GM12872 (cell line): ENCODE measurements at regions not wholly inside any gene's neighbourhood (a gene's known extent, or its start where the extent isn't known, plus 50 kb on each side); places are given as distances from the start of the nearest gene placed in this dataset.

Source experiments
- TF ChIP-seq, protein P1 (sequence below): IDR thresholded peaks from 3 replicates; pipeline ENCODE4 v1.5.1; 2011; ENCODE audit warnings: low read depth, mild to moderate bottlenecking, low read length, moderate library complexity; ENCODE audit not compliant: insufficient read depth

DNA sequence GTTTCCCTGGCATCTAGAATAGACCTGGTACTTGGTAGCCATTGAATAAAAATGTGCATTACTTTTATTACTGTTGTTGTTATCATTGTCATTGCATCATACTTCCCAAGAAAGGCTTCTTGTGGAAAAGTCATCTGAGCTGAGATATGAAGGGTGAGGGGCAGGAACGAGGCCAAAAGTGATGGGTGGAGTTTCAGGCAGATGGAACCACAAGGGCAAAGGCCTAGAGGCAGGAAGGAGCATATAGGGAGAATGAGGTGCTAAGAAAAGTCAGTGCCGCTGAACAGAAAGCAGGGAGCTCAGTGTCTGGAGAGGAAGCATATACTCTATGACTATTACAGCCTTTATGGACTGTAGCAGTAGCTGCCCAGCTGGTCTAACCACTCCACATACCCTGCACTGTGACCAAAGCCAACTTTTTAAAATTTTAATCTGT lies 219.3 kb downstream of the SPP2 start:
- TF ChIP-seq, protein P1, sequence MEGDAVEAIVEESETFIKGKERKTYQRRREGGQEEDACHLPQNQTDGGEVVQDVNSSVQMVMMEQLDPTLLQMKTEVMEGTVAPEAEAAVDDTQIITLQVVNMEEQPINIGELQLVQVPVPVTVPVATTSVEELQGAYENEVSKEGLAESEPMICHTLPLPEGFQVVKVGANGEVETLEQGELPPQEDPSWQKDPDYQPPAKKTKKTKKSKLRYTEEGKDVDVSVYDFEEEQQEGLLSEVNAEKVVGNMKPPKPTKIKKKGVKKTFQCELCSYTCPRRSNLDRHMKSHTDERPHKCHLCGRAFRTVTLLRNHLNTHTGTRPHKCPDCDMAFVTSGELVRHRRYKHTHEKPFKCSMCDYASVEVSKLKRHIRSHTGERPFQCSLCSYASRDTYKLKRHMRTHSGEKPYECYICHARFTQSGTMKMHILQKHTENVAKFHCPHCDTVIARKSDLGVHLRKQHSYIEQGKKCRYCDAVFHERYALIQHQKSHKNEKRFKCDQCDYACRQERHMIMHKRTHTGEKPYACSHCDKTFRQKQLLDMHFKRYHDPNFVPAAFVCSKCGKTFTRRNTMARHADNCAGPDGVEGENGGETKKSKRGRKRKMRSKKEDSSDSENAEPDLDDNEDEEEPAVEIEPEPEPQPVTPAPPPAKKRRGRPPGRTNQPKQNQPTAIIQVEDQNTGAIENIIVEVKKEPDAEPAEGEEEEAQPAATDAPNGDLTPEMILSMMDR = no peak

DNA sequence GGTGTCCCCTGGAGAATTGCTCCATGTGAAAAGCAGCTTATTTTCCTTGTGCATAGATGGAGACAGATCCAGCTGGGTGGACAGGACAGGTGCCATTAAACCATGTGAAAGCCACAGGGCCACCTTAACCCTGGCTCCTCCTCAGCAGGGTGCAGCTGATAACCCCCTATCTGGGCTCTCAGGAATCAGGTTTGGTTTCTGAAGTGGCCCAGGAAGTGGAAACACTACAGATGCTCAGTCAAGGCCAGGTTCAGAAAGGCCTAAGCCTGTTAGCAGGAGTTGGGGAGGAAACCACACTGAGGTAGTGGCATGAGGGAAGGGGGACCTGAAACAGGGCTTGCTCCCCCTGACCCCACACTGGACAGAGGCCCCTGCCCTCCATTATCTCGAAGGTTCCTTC lies 217.0 kb downstream of the SPP2 start:
- TF ChIP-seq, protein P1 = no peak

DNA sequence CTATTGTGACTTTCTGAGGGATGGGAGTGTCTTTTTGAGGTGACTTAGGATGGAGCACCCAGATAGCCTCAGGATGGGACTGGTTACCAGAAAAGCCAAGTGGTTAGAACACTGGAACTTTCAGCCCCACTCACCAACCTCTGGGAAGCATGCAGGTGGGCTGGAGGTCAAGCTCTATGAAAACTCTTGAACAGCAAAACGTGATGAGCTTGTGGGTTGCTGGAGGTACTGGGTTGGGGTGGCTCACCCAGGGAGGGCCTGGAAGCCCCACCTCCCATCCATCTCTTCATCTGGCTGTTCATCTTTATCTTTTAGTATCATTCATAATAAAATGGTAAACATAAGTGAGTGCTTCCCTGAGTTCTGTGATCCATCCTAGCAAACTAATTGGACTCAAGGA lies 216.4 kb downstream of the SPP2 start:
- TF ChIP-seq, protein P1 = no peak

- TF ChIP-seq, protein P1 = no peak
Measured at GRCh38 chr2:234265206-234265605, 214.7 kb downstream of the SPP2 start.

GRCh38 chr2:234261736-234262135 lies 211.2 kb downstream of the SPP2 start:
- TF ChIP-seq, protein P1 = no peak

- TF ChIP-seq, protein P1 = no peak
Measured at GRCh38 chr2:234259440-234259839, 208.9 kb downstream of the SPP2 start.

DNA sequence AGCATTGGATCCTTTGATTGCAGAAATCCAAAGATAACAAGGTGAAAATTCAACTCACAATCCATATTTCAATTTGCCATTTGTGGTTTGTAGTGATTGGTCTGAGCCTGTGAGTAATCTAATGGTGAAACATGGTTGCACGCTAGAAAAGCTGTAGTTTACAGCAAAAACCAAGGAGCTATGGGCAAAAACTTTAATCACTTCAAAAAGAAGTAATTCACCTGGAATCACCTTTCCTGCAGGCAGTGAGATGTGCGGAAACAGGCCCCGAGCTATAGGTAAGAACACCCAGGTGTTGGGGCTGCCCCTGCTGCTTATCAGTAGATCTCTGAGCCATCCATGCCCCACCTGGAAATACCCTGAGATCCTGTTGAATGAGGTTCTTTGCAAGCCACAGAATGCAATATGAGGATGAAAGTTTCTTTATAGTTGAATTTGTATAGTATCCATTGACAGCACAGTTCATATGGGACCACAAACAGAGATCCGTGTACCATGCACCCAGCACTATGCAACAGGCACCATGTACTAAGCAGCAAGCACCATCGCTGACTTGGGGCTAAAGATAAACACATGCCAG lies 208.2 kb downstream of the SPP2 start:
- TF ChIP-seq, protein P1 = no peak
